HCT116 (cell line): ENCODE measurements at regions not wholly inside any gene's neighbourhood (a gene's known extent, or its start where the extent isn't known, plus 50 kb on each side); places are given as distances from the start of the nearest gene placed in this dataset.

ENCODE experiments used
- ATAC-seq: fragments of 200-7000 bp; cut with Tn5 transposase; 2 replicates; pipeline ENCODE4 v1.9.1; 2020; ENCODE audit warnings: mild to moderate bottlenecking, moderate library complexity
- BruUV-seq: library from RNA; stranded (reverse); fragments of 400-500 nt; replicated peaks from 2 replicates; lab custom pipeline; 2021; lab: Mats Ljungman, UMichigan
- CTCF ChIA-PET: fragments of 300-600 bp; sonication (Branson Sonifier 250); formaldehyde crosslinking; loops from one replicate; lab custom pipeline; 2021; ENCODE audit warnings: antibody characterized with exemption; lab: Charles Lee
- POLR2A ChIA-PET: fragments of 300-600, 350-600 bp; sonication (Branson Sonifier 250); formaldehyde crosslinking; loops from one replicate; lab custom pipeline; 2021; ENCODE audit warnings: antibody characterized with exemption; lab: Charles Lee
- RAD21 ChIA-PET, 2 experiments: fragments of 300-600 bp; sonication (Branson Sonifier 250); formaldehyde crosslinking; loops; one replicate each; lab custom pipeline; 2023; ENCODE audit warnings: low total read pairs in 2 of 2; ENCODE audit not compliant: uncharacterized antibody in 2 of 2, unreplicated experiment in 2 of 2, low non-redundant PET in 1 of 2; lab: Charles Lee
- DNase-seq: peaks from one replicate; pipeline ENCODE4 v3.0.0-alpha.2; 2010; ENCODE audit warnings: low read depth, low spot score
- H2AFZ ChIP-seq: fragments of 200-600 bp; shearing (Covaris generic), sonication (generic); 2 replicates; pipeline ENCODE4 v1.6.1; 2017; ENCODE audit warnings: low read depth, mixed run types, mixed read lengths, antibody characterized with exemption, low read length; ENCODE audit not compliant: poor library complexity, severe bottlenecking
- H3K27ac ChIP-seq: 2 replicates; pipeline ENCODE4 v1.5.1; 2012; ENCODE audit warnings: low read depth, low read length
- H3K27me3 ChIP-seq: fragments of 200-600 bp; sonication (generic); 2 replicates; pipeline ENCODE4 v1.6.1; 2016; ENCODE audit warnings: mixed run types, low read length, mixed read lengths; ENCODE audit not compliant: insufficient read depth
- H3K36me3 ChIP-seq, 2 experiments: fragments of 200-500 bp in 1 of 2; fragments of 200-600 bp in 1 of 2; sonication (Bioruptor generic) in 1 of 2; sonication (generic) in 1 of 2; 2 replicates each; pipeline versions ENCODE4 v1.5.1 to v1.6.1; 2014 to 2016; ENCODE audit warnings: low read length in 2 of 2, inconsistent platforms in 1 of 2, mixed read lengths in 1 of 2, mixed run types in 1 of 2; ENCODE audit not compliant: insufficient read depth in 2 of 2, control insufficient read depth in 1 of 2
- H3K4me1 ChIP-seq, 2 experiments: fragments of 200-600 bp in 1 of 2; sonication (generic) in 1 of 2; 2 replicates each; pipeline versions ENCODE4 v1.5.1 to v1.6.1; 2012 to 2017; ENCODE audit warnings: low read length in 2 of 2, inconsistent platforms in 1 of 2, mild to moderate bottlenecking in 1 of 2, mixed read lengths in 1 of 2, mixed run types in 1 of 2, moderate library complexity in 1 of 2; ENCODE audit not compliant: insufficient read depth in 2 of 2, control insufficient read depth in 1 of 2
- H3K4me2 ChIP-seq: fragments of 200-600 bp; sonication (generic); 2 replicates; pipeline ENCODE4 v1.6.1; 2017; ENCODE audit warnings: mixed run types, low read length, mixed read lengths
- H3K4me3 ChIP-seq, 2 experiments: fragments of 200-600 bp in 1 of 2; sonication (generic) in 1 of 2; replicated peaks in 1 of 2; 2 replicates each; pipeline ENCODE4 v1.5.1; 2011 to 2016; ENCODE audit warnings: low read length in 2 of 2, control low read depth in 1 of 2, low read depth in 1 of 2, mild to moderate bottlenecking in 1 of 2, mixed read lengths in 1 of 2, mixed run types in 1 of 2
- H3K79me2 ChIP-seq: fragments of 200-600 bp; sonication (generic); 2 replicates; pipeline ENCODE4 v1.6.1; 2017; ENCODE audit warnings: mild to moderate bottlenecking, mixed run types, low read length, moderate library complexity, mixed read lengths; ENCODE audit not compliant: insufficient read depth
- H3K9ac ChIP-seq: fragments of 200-600 bp; sonication (generic); 2 replicates; pipeline ENCODE4 v1.6.1; 2016; ENCODE audit warnings: low read length, mixed read lengths
- H3K9me2 ChIP-seq: fragments of 200-600 bp; sonication (generic), shearing (Covaris generic); 2 replicates; pipeline ENCODE4 v1.6.1; 2017; ENCODE audit warnings: mixed run types, mild to moderate bottlenecking, moderate library complexity; ENCODE audit not compliant: insufficient read depth
- H3K9me3 ChIP-seq, 2 experiments: fragments of 200-500 bp in 1 of 2; fragments of 200-600 bp in 1 of 2; sonication (Bioruptor generic) in 1 of 2; sonication (generic) in 1 of 2; 2 replicates each; pipeline ENCODE4 v1.6.1; 2014 to 2017; ENCODE audit warnings: low read length in 2 of 2, mixed read lengths in 2 of 2, inconsistent platforms in 1 of 2, low read depth in 1 of 2, mild to moderate bottlenecking in 1 of 2, mixed run types in 1 of 2, moderate library complexity in 1 of 2; ENCODE audit not compliant: control insufficient read depth in 1 of 2, insufficient read depth in 1 of 2
- H4K20me1 ChIP-seq: fragments of 200-600 bp; sonication (generic), shearing (Covaris generic); 2 replicates; pipeline ENCODE4 v1.6.1; 2017; ENCODE audit warnings: mixed run types, mild to moderate bottlenecking, moderate library complexity; ENCODE audit not compliant: insufficient read depth
- CBX3 ChIP-seq: IDR thresholded peaks from 2 replicates; pipeline ENCODE4 v1.6.1; 2012; ENCODE audit warnings: low read depth
- CEBPB ChIP-seq: IDR thresholded peaks from 2 replicates; pipeline ENCODE4 v1.6.1; 2012; ENCODE audit warnings: low read depth
- EGR1 ChIP-seq: IDR thresholded peaks from 2 replicates; pipeline ENCODE4 v1.6.1; 2012; ENCODE audit warnings: low read depth
- EZH2 ChIP-seq: fragments of 200-600 bp; sonication (generic); IDR thresholded peaks from 2 replicates; pipeline ENCODE4 v1.6.1; 2017; ENCODE audit warnings: antibody characterized with exemption, mixed run types
- EZH2phosphoT487 ChIP-seq: fragments of 200-600 bp; IDR thresholded peaks from 2 replicates; pipeline ENCODE4 v1.6.1; 2018; ENCODE audit warnings: antibody characterized with exemption, borderline replicate concordance
- POLR2A ChIP-seq: IDR thresholded peaks from 2 replicates; pipeline ENCODE4 v1.7.0; 2011; ENCODE audit warnings: borderline replicate concordance; ENCODE audit not compliant: insufficient read depth, insufficient read length; ENCODE audit errors: extremely low read depth
- RAD21 ChIP-seq: IDR thresholded peaks from 2 replicates; pipeline ENCODE4 v1.6.1; 2012; ENCODE audit warnings: low read depth, mild to moderate bottlenecking
- SRF ChIP-seq: IDR thresholded peaks from 2 replicates; pipeline ENCODE4 v1.6.1; 2012; ENCODE audit warnings: low read depth
- YY1 ChIP-seq: IDR thresholded peaks from 2 replicates; pipeline ENCODE4 v1.6.1; 2011; ENCODE audit warnings: low read length, low read depth, moderate library complexity, mild to moderate bottlenecking; ENCODE audit not compliant: insufficient replicate concordance; ENCODE audit errors: extremely low read depth
- ZBTB33 ChIP-seq: IDR thresholded peaks from 2 replicates; pipeline ENCODE4 v1.6.1; 2011; ENCODE audit warnings: mild to moderate bottlenecking, low read length, moderate library complexity; ENCODE audit not compliant: insufficient replicate concordance; ENCODE audit errors: extremely low read depth
- intact Hi-C: fragments of 100-400 bp; cut with micrococcal nuclease; formaldehyde crosslinking; loops from 2 replicates; pipeline ENCODE4 v1.10.0; 2022

- Histone ChIP-seq H3K27ac (no peak overlapping the region), H3K4me3 (no peak overlapping the region), H2AFZ (no peak overlapping the region), H4K20me1 (no peaks in the 10 kb centered on the region), H3K36me3 (no peaks in the 10 kb centered on the region), H3K9me2 (no peaks in the 10 kb centered on the region), H3K27me3 (no peaks in the 10 kb centered on the region), H3K4me1 (no peaks in the 10 kb centered on the region), H3K79me2 (no peaks in the 10 kb centered on the region), H3K9ac (no peak overlapping the region), H3K4me2 (no peak overlapping the region), H3K9me3 (no peaks in the 10 kb centered on the region)
- DNase-seq (no peak), ATAC-seq (no peak)
- ChIA-PET CTCF (no interaction called here), RAD21 (no interaction called here), POLR2A (no interaction called here)
- BruUV-seq: no TSS peak
- TF ChIP-seq POLR2A: no peak
- TF ChIP-seq CBX3: no peak
- TF ChIP-seq EGR1: no peak
- TF ChIP-seq RAD21: no peak
- TF ChIP-seq EZH2phosphoT487: no peak
- TF ChIP-seq CEBPB: no peak
- no peak for TF ChIP-seq ZBTB33
- no peak for TF ChIP-seq SRF
- TF ChIP-seq EZH2: no peak
- no peak for TF ChIP-seq YY1
- intact Hi-C loops: no loop called here
Measured at GRCh38 chr5:39674209-39675082, 249.7 kb upstream of the DAB2 start.
